Lower lobe of right lung (tissue), 2 donors: ENCODE measurements at regions not wholly inside any gene's neighbourhood (a gene's known extent, or its start where the extent isn't known, plus 50 kb on each side); places are given as distances from the start of the nearest gene placed in this dataset.
"Not testable (repeated sequence)": the region's sequence is repeated elsewhere in the genome, so short reads cannot be mapped to it uniquely, and the experiment has no call there.

Source experiments
- ATAC-seq, 2 donors: fragments of 200-7000 bp; cut with Tn5 transposase; one replicate each; pipeline ENCODE4 v1.9.1; 2020 to 2022; ENCODE audit warnings: mild to moderate bottlenecking in 2 of 2, moderate library complexity in 2 of 2
- DNase-seq: peaks from one replicate; pipeline ENCODE4 v3.0.0-alpha.2; 2020
- H3K27ac ChIP-seq: fragments of 200-600 bp; one replicate; pipeline ENCODE4 v1.8.0; 2022
- H3K27me3 ChIP-seq: fragments of 200-600 bp; one replicate; pipeline ENCODE4 v1.8.0; 2022; ENCODE audit warnings: low read depth
- H3K36me3 ChIP-seq: fragments of 200-600 bp; one replicate; pipeline ENCODE4 v1.8.0; 2022; ENCODE audit warnings: mild to moderate bottlenecking
- H3K4me1 ChIP-seq: fragments of 200-600 bp; one replicate; pipeline ENCODE4 v1.8.0; 2022
- H3K4me3 ChIP-seq: fragments of 200-600 bp; one replicate; pipeline ENCODE4 v1.8.0; 2022; ENCODE audit warnings: mild to moderate bottlenecking
- H3K9me3 ChIP-seq: fragments of 200-600 bp; one replicate; pipeline ENCODE4 v1.8.0; 2022
- intact Hi-C: fragments of 100-400 bp; cut with DNase I; formaldehyde crosslinking; loops from one replicate; pipeline ENCODE4 v1.11.0; 2022
- TF ChIP-seq, protein P1 (sequence below): fragments of 200-600 bp; IDR thresholded peaks from one replicate; pipeline ENCODE4 v1.8.0; 2022; ENCODE audit warnings: antibody characterized with exemption, mild to moderate bottlenecking
- donor health status: DM: no; HTN: yes; CAD: no; lungs with severe emphysema.

DNA sequence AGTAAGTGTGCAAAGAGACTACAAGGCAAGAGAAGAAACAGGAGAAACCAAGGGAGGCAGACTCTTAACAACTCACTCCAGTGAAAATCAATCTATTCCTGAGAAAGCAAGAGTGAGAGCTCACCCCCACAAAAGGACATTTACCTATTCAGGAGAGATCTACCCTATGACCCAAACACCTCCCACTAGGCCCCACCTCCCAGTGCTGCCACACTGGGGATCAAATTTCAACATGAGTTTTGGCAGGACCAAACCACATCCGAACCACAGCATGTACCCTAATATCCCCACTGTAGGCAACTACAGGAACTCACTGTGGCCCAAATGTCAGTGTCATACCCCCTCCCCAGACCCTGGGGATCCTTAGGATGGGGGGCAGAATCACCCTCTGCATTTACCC lies 526.2 kb upstream of the B3GAT1 start:
- TF ChIP-seq, protein P1, sequence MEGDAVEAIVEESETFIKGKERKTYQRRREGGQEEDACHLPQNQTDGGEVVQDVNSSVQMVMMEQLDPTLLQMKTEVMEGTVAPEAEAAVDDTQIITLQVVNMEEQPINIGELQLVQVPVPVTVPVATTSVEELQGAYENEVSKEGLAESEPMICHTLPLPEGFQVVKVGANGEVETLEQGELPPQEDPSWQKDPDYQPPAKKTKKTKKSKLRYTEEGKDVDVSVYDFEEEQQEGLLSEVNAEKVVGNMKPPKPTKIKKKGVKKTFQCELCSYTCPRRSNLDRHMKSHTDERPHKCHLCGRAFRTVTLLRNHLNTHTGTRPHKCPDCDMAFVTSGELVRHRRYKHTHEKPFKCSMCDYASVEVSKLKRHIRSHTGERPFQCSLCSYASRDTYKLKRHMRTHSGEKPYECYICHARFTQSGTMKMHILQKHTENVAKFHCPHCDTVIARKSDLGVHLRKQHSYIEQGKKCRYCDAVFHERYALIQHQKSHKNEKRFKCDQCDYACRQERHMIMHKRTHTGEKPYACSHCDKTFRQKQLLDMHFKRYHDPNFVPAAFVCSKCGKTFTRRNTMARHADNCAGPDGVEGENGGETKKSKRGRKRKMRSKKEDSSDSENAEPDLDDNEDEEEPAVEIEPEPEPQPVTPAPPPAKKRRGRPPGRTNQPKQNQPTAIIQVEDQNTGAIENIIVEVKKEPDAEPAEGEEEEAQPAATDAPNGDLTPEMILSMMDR, result no peak
- ATAC-seq, result no peak
- no peak for DNase-seq
- intact Hi-C loops, result no loop called here
- H3K4me3 ChIP-seq, result no peak overlapping the region
- H3K27me3 ChIP-seq, result no peaks in the 10 kb centered on the region
- H3K27ac ChIP-seq, result no peak overlapping the region
- no peaks in the 10 kb centered on the region for H3K36me3 ChIP-seq
- H3K4me1 ChIP-seq, result peaks cover 4% of the 10 kb centered on the region
- no peaks in the 10 kb centered on the region for H3K9me3 ChIP-seq

DNA sequence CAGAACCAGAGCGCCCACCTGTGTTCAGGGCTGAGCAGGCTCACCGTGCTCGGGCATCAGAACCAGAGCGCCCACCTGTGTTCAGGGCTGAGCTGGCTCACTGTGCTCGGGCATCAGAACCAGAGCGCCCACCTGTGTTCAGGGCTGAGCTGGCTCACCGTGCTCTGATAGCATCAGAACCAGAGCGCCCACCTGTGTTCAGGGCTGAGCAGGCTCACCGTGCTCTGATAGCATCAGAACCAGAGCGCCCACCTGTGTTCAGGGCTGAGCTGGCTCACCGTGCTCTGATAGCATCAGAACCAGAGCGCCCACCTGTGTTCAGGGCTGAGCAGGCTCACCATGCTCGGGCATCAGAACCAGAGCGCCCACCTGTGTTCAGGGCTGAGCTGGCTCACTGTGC lies 525.2 kb upstream of the B3GAT1 start:
- H3K9me3 ChIP-seq, H3K36me3 ChIP-seq, H3K27ac ChIP-seq, ATAC-seq, H3K4me3 ChIP-seq, intact Hi-C loops, H3K4me1 ChIP-seq, DNase-seq, H3K27me3 ChIP-seq: not testable (repeated sequence)

DNA sequence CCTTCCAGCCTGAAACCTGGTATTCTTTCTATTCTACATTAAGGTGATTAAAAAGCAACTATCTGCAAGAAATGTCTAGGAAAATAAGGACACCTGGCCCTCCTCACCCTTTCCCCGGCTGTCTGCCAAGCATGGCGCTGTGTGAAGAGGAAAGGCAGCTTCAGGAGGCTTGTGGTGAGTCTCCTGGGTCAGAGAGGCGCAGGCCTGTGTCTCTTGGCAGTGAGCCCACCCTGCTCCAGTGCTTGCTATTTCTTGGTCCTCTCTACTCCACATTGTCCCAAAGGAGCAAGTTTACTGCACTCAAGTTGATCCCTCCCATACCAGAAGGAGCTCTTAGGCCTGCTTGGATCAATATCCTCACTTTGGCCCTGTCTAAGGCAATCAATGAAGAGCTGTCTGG lies 520.7 kb upstream of the B3GAT1 start:
- intact Hi-C loops, result no loop called here
- no peak overlapping the region for H3K27ac ChIP-seq
- TF ChIP-seq, protein P1, result no peak
- no peaks in the 10 kb centered on the region for H3K36me3 ChIP-seq
- no peak overlapping the region for H3K4me3 ChIP-seq
- H3K9me3 ChIP-seq, result no peaks in the 10 kb centered on the region
- H3K4me1 ChIP-seq, result no peaks in the 10 kb centered on the region
- DNase-seq, result no peak
- no peaks in the 10 kb centered on the region for H3K27me3 ChIP-seq
- no peak for ATAC-seq

DNA sequence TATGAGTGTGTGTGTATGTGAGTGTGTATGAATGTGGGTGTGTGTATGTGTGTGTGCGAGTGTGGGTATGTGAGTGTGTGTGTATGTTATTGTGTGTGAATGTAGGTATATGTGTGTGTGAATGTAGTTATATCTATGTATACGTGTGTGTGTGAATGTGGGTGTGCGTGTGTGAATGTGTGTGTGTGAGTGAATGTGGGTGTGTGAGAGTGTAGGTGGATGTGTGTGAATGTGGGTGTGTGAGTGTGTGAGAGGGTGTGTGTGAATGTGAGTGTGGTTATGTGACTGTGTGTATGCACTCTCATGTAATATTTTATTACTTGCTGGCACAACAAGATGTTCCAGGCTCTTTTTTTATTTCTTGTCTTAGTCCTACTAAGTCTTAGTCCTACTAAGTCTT lies 513.4 kb upstream of the B3GAT1 start:
- no peaks in the 10 kb centered on the region for H3K27me3 ChIP-seq
- intact Hi-C loops, result no loop called here
- TF ChIP-seq, protein P1, result no peak
- no peak overlapping the region for H3K4me3 ChIP-seq
- no peak for DNase-seq
- H3K27ac ChIP-seq, result no peak overlapping the region
- ATAC-seq, result no peak
- no peaks in the 10 kb centered on the region for H3K9me3 ChIP-seq
- no peaks in the 10 kb centered on the region for H3K36me3 ChIP-seq
- no peaks in the 10 kb centered on the region for H3K4me1 ChIP-seq

DNA sequence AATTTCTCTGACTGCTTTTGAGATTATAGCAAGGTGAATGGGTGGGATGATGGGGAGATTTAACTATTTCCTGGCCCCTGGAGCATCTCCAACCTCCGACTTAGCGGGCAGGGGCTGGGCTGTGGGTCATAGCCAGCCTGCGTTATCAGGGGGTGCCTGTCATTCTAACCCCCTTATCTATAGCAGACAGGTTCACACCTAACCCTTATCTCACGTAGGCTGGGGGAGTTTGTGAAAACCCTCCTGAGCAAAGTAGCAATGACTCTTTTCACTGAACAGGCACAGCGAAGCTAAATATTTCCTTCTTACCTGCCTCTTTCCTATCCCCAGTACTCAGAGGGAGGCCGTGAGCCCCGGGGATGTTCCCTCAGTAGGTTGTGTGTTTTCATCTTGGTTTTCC lies 511.4 kb upstream of the B3GAT1 start:
- no peak for ATAC-seq
- DNase-seq, result no peak
- Histone ChIP-seq H3K27ac (no peak overlapping the region), H3K27me3 (peaks cover 4% of the 10 kb centered on the region), H3K4me3 (no peak overlapping the region), H3K9me3 (no peaks in the 10 kb centered on the region), H3K4me1 (no peaks in the 10 kb centered on the region), H3K36me3 (no peaks in the 10 kb centered on the region)
- intact Hi-C loops, result no loop called here
- TF ChIP-seq, protein P1, result no peak

DNA sequence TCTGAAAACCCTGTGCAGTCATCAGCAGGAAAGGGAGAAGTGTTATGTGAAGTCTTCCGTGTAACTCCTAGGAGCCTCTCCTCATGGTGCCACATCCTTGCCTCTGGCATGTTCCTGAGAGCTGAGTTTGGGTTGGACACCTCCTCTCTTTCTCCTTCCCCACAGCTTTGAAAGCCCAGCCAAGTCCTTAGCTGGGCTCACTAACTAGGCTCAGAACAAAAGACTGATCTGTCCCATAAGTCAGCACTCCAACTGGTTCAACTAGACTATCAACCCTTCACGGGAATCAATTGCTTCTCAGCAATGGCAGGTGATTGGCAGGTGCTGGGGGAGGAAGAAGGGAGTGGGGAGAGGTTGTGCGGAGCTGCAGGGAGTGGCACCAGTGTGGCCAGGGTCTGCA lies 509.9 kb upstream of the B3GAT1 start:
- no peaks in the 10 kb centered on the region for H3K36me3 ChIP-seq
- TF ChIP-seq, protein P1, result no peak
- H3K27ac ChIP-seq, result no peak overlapping the region
- no peaks in the 10 kb centered on the region for H3K9me3 ChIP-seq
- peaks cover 4% of the 10 kb centered on the region for H3K27me3 ChIP-seq
- intact Hi-C loops, result no loop called here
- ATAC-seq (no peak), DNase-seq (no peak)
- no peak overlapping the region for H3K4me3 ChIP-seq
- H3K4me1 ChIP-seq, result no peaks in the 10 kb centered on the region
